ENCODE measurements at regions not wholly inside any gene's neighbourhood (a gene's known extent, or its start where the extent isn't known, plus 50 kb on each side); places are given as distances from the start of the nearest gene placed in this dataset.

DNA sequence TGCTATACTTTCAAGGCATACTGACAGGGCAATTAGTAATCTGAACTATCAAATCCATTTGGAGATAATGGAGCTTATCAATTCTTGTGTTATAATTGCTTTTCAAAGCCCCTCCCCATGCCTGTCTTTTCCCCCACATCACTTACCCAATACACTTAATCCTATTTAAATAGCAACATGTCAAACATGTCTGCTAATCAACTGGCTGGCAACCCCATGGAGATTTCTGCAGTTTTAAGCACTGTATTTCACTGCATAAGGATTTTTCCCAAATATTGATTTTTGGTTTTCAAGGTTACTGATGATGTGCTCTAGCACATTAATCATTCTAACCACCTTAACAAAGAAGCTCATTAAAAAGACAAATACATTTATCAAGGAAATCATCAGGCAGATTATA is 800.3 kb downstream of the PLA2G4A start:
- TF ChIP-seq, protein P1, sequence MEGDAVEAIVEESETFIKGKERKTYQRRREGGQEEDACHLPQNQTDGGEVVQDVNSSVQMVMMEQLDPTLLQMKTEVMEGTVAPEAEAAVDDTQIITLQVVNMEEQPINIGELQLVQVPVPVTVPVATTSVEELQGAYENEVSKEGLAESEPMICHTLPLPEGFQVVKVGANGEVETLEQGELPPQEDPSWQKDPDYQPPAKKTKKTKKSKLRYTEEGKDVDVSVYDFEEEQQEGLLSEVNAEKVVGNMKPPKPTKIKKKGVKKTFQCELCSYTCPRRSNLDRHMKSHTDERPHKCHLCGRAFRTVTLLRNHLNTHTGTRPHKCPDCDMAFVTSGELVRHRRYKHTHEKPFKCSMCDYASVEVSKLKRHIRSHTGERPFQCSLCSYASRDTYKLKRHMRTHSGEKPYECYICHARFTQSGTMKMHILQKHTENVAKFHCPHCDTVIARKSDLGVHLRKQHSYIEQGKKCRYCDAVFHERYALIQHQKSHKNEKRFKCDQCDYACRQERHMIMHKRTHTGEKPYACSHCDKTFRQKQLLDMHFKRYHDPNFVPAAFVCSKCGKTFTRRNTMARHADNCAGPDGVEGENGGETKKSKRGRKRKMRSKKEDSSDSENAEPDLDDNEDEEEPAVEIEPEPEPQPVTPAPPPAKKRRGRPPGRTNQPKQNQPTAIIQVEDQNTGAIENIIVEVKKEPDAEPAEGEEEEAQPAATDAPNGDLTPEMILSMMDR (conservative IDR thresholded peaks at IDR 0.05; ENCODE audit: low read length) = no peak
- TF ChIP-seq EZH2phosphoT487 (IDR thresholded peaks at IDR 0.05; ENCODE audit: borderline replicate concordance, low read depth, low read length) = no peak

All from OCI-LY7 (cell line).